Nephron (organoid): ENCODE measurements at regions not wholly inside any gene's neighbourhood (a gene's known extent, or its start where the extent isn't known, plus 50 kb on each side); places are given as distances from the start of the nearest gene placed in this dataset.
A peak's percentile ranks its signal among the peaks of the same experiment; 100 is the strongest.

Source experiments
- H3K27ac Mint-ChIP-seq, 3 experiments: 2 replicates each; pipeline ENCODE4 v1.8.0; 2020; ENCODE audit warnings: mixed read lengths in 3 of 3, mild to moderate bottlenecking in 2 of 3, moderate library complexity in 1 of 3
- H3K27me3 Mint-ChIP-seq: 2 replicates; pipeline ENCODE4 v1.8.0; 2021; ENCODE audit warnings: low read depth, mild to moderate bottlenecking, moderate library complexity, mixed read lengths
- H3K36me3 Mint-ChIP-seq: 2 replicates; pipeline ENCODE4 v1.8.0; 2020; ENCODE audit warnings: low read depth, mixed read lengths
- H3K4me1 Mint-ChIP-seq: 2 replicates; pipeline ENCODE4 v1.8.0; 2020; ENCODE audit warnings: mixed read lengths
- H3K4me3 Mint-ChIP-seq, 3 experiments: 2 replicates each; pipeline ENCODE4 v1.8.0; 2020; ENCODE audit warnings: mild to moderate bottlenecking in 3 of 3, mixed read lengths in 3 of 3, moderate library complexity in 2 of 3
- H3K9me3 Mint-ChIP-seq: 2 replicates; pipeline ENCODE4 v1.8.0; 2020; ENCODE audit warnings: mixed read lengths
- TF ChIP-seq, protein P1 (sequence below), 3 experiments: fragments of 200-600 bp; sonication (generic); IDR thresholded peaks; one replicate each; pipeline ENCODE4 v1.5.0; 2021; ENCODE audit warnings: antibody characterized with exemption in 3 of 3; ENCODE audit not compliant: unreplicated experiment in 3 of 3

DNA sequence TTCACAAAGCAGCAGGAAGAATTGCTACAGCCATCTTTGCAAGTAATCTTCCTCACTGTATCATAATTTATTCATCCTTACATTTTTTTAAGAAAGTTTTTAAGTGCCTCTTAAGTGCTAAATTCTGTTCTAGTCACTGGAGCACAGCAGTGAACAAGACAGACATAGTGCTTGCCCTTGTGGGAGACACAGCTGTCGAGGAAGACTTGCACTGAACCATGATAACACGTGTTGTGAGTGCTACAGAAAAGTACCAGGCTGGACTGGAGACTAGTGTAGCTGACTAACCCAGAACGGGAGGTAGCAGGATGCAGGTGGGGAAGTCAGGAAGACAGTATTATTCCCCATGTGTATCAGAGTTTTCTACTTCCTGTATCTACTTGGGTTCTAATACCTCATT, 300.6 kb downstream of the TBL1XR1 start:
- Mint-ChIP-seq H3K9me3 (peaks cover 23% of the 10 kb centered on the region), H3K36me3 (peaks cover 4% of the 10 kb centered on the region), H3K27me3 (peaks cover 7% of the 10 kb centered on the region), H3K27ac (no peak overlapping the region), H3K4me3 (no peak overlapping the region), H3K4me1 (no peaks in the 10 kb centered on the region)
- TF ChIP-seq, protein P1, sequence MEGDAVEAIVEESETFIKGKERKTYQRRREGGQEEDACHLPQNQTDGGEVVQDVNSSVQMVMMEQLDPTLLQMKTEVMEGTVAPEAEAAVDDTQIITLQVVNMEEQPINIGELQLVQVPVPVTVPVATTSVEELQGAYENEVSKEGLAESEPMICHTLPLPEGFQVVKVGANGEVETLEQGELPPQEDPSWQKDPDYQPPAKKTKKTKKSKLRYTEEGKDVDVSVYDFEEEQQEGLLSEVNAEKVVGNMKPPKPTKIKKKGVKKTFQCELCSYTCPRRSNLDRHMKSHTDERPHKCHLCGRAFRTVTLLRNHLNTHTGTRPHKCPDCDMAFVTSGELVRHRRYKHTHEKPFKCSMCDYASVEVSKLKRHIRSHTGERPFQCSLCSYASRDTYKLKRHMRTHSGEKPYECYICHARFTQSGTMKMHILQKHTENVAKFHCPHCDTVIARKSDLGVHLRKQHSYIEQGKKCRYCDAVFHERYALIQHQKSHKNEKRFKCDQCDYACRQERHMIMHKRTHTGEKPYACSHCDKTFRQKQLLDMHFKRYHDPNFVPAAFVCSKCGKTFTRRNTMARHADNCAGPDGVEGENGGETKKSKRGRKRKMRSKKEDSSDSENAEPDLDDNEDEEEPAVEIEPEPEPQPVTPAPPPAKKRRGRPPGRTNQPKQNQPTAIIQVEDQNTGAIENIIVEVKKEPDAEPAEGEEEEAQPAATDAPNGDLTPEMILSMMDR (IDR thresholded peaks at IDR 0.05; ENCODE audit: unreplicated experiment in 3 of 3), result no peak

DNA sequence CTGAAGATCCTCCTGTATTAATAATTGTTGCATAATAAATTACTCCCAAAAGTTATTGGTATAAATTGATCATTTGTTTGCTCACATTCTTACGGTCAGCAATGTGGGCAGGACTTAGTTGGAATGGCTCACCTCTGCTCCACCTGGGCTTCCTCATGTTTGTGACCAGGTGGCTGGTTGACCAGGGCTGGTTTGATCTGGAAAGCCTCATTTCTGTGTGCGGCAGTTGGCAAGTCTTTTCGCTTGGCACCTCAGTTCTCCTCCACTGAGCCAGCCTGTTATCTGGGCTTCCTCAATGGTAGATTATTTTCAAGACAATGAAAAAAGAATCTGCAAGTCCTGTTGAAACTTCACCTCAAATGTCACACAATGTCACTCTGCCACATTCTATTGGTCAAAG, 301.1 kb downstream of the TBL1XR1 start:
- Mint-ChIP-seq H3K36me3 (peaks cover 4% of the 10 kb centered on the region), H3K4me1 (no peaks in the 10 kb centered on the region), H3K27ac (no peak overlapping the region), H3K9me3 (peaks cover 27% of the 10 kb centered on the region), H3K4me3 (no peak overlapping the region), H3K27me3 (peaks cover 7% of the 10 kb centered on the region)
- TF ChIP-seq, protein P1 (IDR thresholded peaks at IDR 0.05; ENCODE audit: unreplicated experiment in 3 of 3), result no peak

- TF ChIP-seq, protein P1 (IDR thresholded peaks at IDR 0.05; ENCODE audit: unreplicated experiment in 3 of 3), result no peak
- H3K36me3 Mint-ChIP-seq, result peaks cover 4% of the 10 kb centered on the region
- H3K27ac Mint-ChIP-seq, result no peak overlapping the region
- H3K9me3 Mint-ChIP-seq, result peaks cover 47% of the 10 kb centered on the region
- no peaks in the 10 kb centered on the region for H3K4me1 Mint-ChIP-seq
- H3K4me3 Mint-ChIP-seq, result no peak overlapping the region
- H3K27me3 Mint-ChIP-seq, result no peaks in the 10 kb centered on the region
Observed at GRCh38 chr3:176879710-176880109, 317.6 kb downstream of the TBL1XR1 start.

GRCh38 chr3:176873261-176873660, 324.0 kb downstream of the TBL1XR1 start:
- H3K9me3 Mint-ChIP-seq, result peaks cover 17% of the 10 kb centered on the region
- TF ChIP-seq, protein P1 (IDR thresholded peaks at IDR 0.05; ENCODE audit: unreplicated experiment in 3 of 3), result no peak
- H3K27me3 Mint-ChIP-seq, result no peaks in the 10 kb centered on the region
- no peak overlapping the region for H3K4me3 Mint-ChIP-seq
- no peaks in the 10 kb centered on the region for H3K36me3 Mint-ChIP-seq
- H3K4me1 Mint-ChIP-seq, result peaks cover 11% of the 10 kb centered on the region
- peak overlapping the region in 1 of 3 experiments; percentile 22 for H3K27ac Mint-ChIP-seq

- H3K9me3 Mint-ChIP-seq, result peaks cover 20% of the 10 kb centered on the region
- no peaks in the 10 kb centered on the region for H3K36me3 Mint-ChIP-seq
- no peak overlapping the region for H3K4me3 Mint-ChIP-seq
- peaks cover 12% of the 10 kb centered on the region for H3K4me1 Mint-ChIP-seq
- H3K27ac Mint-ChIP-seq, result peak overlapping the region in 1 of 3 experiments; percentile 22
- no peaks in the 10 kb centered on the region for H3K27me3 Mint-ChIP-seq
- TF ChIP-seq, protein P1 (IDR thresholded peaks at IDR 0.05; ENCODE audit: unreplicated experiment in 3 of 3), result peak; percentile 66 to 71 (median 71)
Observed at GRCh38 chr3:176872771-176873209, 324.5 kb downstream of the TBL1XR1 start.

DNA sequence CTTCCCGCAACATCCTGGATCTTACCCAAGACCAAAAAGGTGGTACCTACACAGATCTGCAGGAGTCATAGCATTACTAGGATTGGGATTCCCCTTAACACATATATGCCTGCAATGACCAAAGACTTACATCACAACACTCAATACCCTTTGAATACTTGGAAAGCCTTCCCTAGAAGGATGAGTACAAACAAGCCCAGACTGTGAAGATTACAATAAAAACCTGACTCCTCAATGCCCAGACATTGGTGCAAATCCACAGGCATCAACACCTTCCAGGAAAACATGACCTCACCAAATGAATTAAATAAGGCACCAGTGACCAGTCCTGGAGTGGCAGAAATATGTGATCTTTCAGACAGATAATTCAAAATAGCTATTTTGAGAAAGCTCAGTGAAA, 326.8 kb downstream of the TBL1XR1 start:
- peaks cover 21% of the 10 kb centered on the region for H3K9me3 Mint-ChIP-seq
- TF ChIP-seq, protein P1 (IDR thresholded peaks at IDR 0.05; ENCODE audit: unreplicated experiment in 3 of 3), result no peak
- no peak overlapping the region for H3K4me3 Mint-ChIP-seq
- no peaks in the 10 kb centered on the region for H3K27me3 Mint-ChIP-seq
- no peak overlapping the region for H3K27ac Mint-ChIP-seq
- no peaks in the 10 kb centered on the region for H3K36me3 Mint-ChIP-seq
- H3K4me1 Mint-ChIP-seq, result peaks cover 12% of the 10 kb centered on the region
